Activated T-helper 2 cell treated with anti-CD3 and anti-CD28 coated beads, Interferon-gamma antibody, Interleukin-2, Interleukin-4, amounts not matched to agents 10 μg/mL and 5 μg/mL and 100 μg/mL, durations not matched to agents 14 hours and 24 hours and 36 hours (primary cell): ENCODE measurements at regions not wholly inside any gene's neighbourhood (a gene's known extent, or its start where the extent isn't known, plus 50 kb on each side); places are given as distances from the start of the nearest gene placed in this dataset.

Source experiments
- DNase-seq: peaks from one replicate; pipeline ENCODE4 v3.0.0; 2021; ENCODE audit warnings: low spot score
- H3K27ac Mint-ChIP-seq: one replicate; pipeline ENCODE4 v1.8.0; 2021; ENCODE audit warnings: mixed read lengths
- H3K27me3 Mint-ChIP-seq: one replicate; pipeline ENCODE4 v1.8.0; 2021; ENCODE audit warnings: low read depth, mixed read lengths
- H3K36me3 Mint-ChIP-seq: one replicate; pipeline ENCODE4 v1.8.0; 2021; ENCODE audit warnings: low read depth, mixed read lengths
- H3K4me1 Mint-ChIP-seq: one replicate; pipeline ENCODE4 v1.8.0; 2021; ENCODE audit warnings: low read depth, mixed read lengths
- H3K4me3 Mint-ChIP-seq: one replicate; pipeline ENCODE4 v1.8.0; 2021; ENCODE audit warnings: low read depth, mild to moderate bottlenecking, moderate library complexity, mixed read lengths
- H3K9me3 Mint-ChIP-seq: one replicate; pipeline ENCODE4 v1.8.0; 2021; ENCODE audit warnings: mixed read lengths
- intact Hi-C: fragments of 100-400 bp; cut with micrococcal nuclease; formaldehyde crosslinking; loops from one replicate; pipeline ENCODE4 v1.15.1; 2023

GRCh38 chr1:34655206-34655874, 99.5 kb upstream of the GJB5 start:
- DNase-seq, result no peak
- no peaks in the 10 kb centered on the region for H3K27me3 Mint-ChIP-seq
- H3K36me3 Mint-ChIP-seq, result no peaks in the 10 kb centered on the region
- no peak overlapping the region for H3K4me3 Mint-ChIP-seq
- no peaks in the 10 kb centered on the region for H3K4me1 Mint-ChIP-seq
- intact Hi-C loops, result no loop called here
- H3K27ac Mint-ChIP-seq, result no peak overlapping the region
- no peaks in the 10 kb centered on the region for H3K9me3 Mint-ChIP-seq

GRCh38 chr1:34655875-34656240, 99.0 kb upstream of the GJB5 start:
- no peaks in the 10 kb centered on the region for H3K9me3 Mint-ChIP-seq
- no peaks in the 10 kb centered on the region for H3K36me3 Mint-ChIP-seq
- intact Hi-C loops, result no loop called here
- H3K4me1 Mint-ChIP-seq, result no peaks in the 10 kb centered on the region
- no peaks in the 10 kb centered on the region for H3K27me3 Mint-ChIP-seq
- DNase-seq, result no peak
- no peak overlapping the region for H3K27ac Mint-ChIP-seq
- no peak overlapping the region for H3K4me3 Mint-ChIP-seq

GRCh38 chr1:34656299-34656698, 98.5 kb upstream of the GJB5 start:
- intact Hi-C loops, result no loop called here
- Mint-ChIP-seq H3K27ac (no peak overlapping the region), H3K36me3 (no peaks in the 10 kb centered on the region), H3K9me3 (no peaks in the 10 kb centered on the region), H3K4me1 (no peaks in the 10 kb centered on the region), H3K27me3 (no peaks in the 10 kb centered on the region), H3K4me3 (no peak overlapping the region)
- no peak for DNase-seq

- DNase-seq, result no peak
- no peaks in the 10 kb centered on the region for H3K27me3 Mint-ChIP-seq
- H3K27ac Mint-ChIP-seq, result no peak overlapping the region
- H3K36me3 Mint-ChIP-seq, result no peaks in the 10 kb centered on the region
- H3K4me1 Mint-ChIP-seq, result no peaks in the 10 kb centered on the region
- no peaks in the 10 kb centered on the region for H3K9me3 Mint-ChIP-seq
- intact Hi-C loops, result no loop called here
- no peak overlapping the region for H3K4me3 Mint-ChIP-seq
Measured at GRCh38 chr1:34656731-34657130, 98.1 kb upstream of the GJB5 start.

- intact Hi-C loops, result no loop called here
- H3K4me1 Mint-ChIP-seq, result no peaks in the 10 kb centered on the region
- no peak overlapping the region for H3K27ac Mint-ChIP-seq
- H3K27me3 Mint-ChIP-seq, result no peaks in the 10 kb centered on the region
- DNase-seq, result no peak
- H3K9me3 Mint-ChIP-seq, result no peaks in the 10 kb centered on the region
- no peak overlapping the region for H3K4me3 Mint-ChIP-seq
- H3K36me3 Mint-ChIP-seq, result no peaks in the 10 kb centered on the region
Measured at GRCh38 chr1:34657266-34657665, 97.6 kb upstream of the GJB5 start.

GRCh38 chr1:34657849-34658248, 97.0 kb upstream of the GJB5 start:
- Mint-ChIP-seq H3K4me3 (no peak overlapping the region), H3K27ac (no peak overlapping the region), H3K27me3 (no peaks in the 10 kb centered on the region), H3K36me3 (no peaks in the 10 kb centered on the region), H3K9me3 (no peaks in the 10 kb centered on the region), H3K4me1 (no peaks in the 10 kb centered on the region)
- DNase-seq, result no peak
- intact Hi-C loops, result no loop called here

- no peaks in the 10 kb centered on the region for H3K36me3 Mint-ChIP-seq
- no peak overlapping the region for H3K27ac Mint-ChIP-seq
- H3K9me3 Mint-ChIP-seq, result no peaks in the 10 kb centered on the region
- no peak overlapping the region for H3K4me3 Mint-ChIP-seq
- intact Hi-C loops, result no loop called here
- H3K27me3 Mint-ChIP-seq, result no peaks in the 10 kb centered on the region
- no peak for DNase-seq
- H3K4me1 Mint-ChIP-seq, result no peaks in the 10 kb centered on the region
Measured at GRCh38 chr1:34663031-34663430, 91.8 kb upstream of the GJB5 start.

GRCh38 chr1:34668063-34668462, 86.8 kb upstream of the GJB5 start:
- H3K27ac Mint-ChIP-seq, result no peak overlapping the region
- no peak overlapping the region for H3K4me3 Mint-ChIP-seq
- no peaks in the 10 kb centered on the region for H3K27me3 Mint-ChIP-seq
- DNase-seq, result no peak
- peaks cover 2% of the 10 kb centered on the region for H3K9me3 Mint-ChIP-seq
- intact Hi-C loops, result no loop called here
- H3K36me3 Mint-ChIP-seq, result no peaks in the 10 kb centered on the region
- H3K4me1 Mint-ChIP-seq, result no peaks in the 10 kb centered on the region

GRCh38 chr1:34670982-34671381, 83.9 kb upstream of the GJB5 start:
- no peak for DNase-seq
- intact Hi-C loops, result no loop called here
- no peaks in the 10 kb centered on the region for H3K36me3 Mint-ChIP-seq
- H3K27ac Mint-ChIP-seq, result no peak overlapping the region
- H3K4me3 Mint-ChIP-seq, result no peak overlapping the region
- no peaks in the 10 kb centered on the region for H3K4me1 Mint-ChIP-seq
- H3K27me3 Mint-ChIP-seq, result peaks cover 1% of the 10 kb centered on the region
- H3K9me3 Mint-ChIP-seq, result peaks cover 2% of the 10 kb centered on the region

GRCh38 chr1:34671887-34672286, 83.0 kb upstream of the GJB5 start:
- Mint-ChIP-seq H3K27ac (no peak overlapping the region), H3K27me3 (peaks cover 5% of the 10 kb centered on the region), H3K4me3 (no peak overlapping the region), H3K36me3 (no peaks in the 10 kb centered on the region), H3K9me3 (peaks cover 2% of the 10 kb centered on the region), H3K4me1 (no peaks in the 10 kb centered on the region)
- intact Hi-C loops, result no loop called here
- DNase-seq, result no peak

- Mint-ChIP-seq H3K9me3 (no peaks in the 10 kb centered on the region), H3K27me3 (peaks cover 5% of the 10 kb centered on the region), H3K4me3 (no peak overlapping the region), H3K4me1 (peaks cover 8% of the 10 kb centered on the region), H3K27ac (no peak overlapping the region), H3K36me3 (no peaks in the 10 kb centered on the region)
- peak; percentile 14 for DNase-seq
- intact Hi-C loops, result no loop called here
Measured at GRCh38 chr1:34681480-34682451, 73.1 kb upstream of the GJB5 start.

- peaks cover 4% of the 10 kb centered on the region for H3K27me3 Mint-ChIP-seq
- no peak for DNase-seq
- H3K4me3 Mint-ChIP-seq, result no peak overlapping the region
- no peak overlapping the region for H3K27ac Mint-ChIP-seq
- H3K9me3 Mint-ChIP-seq, result no peaks in the 10 kb centered on the region
- intact Hi-C loops, result no loop called here
- H3K36me3 Mint-ChIP-seq, result no peaks in the 10 kb centered on the region
- peaks cover 8% of the 10 kb centered on the region for H3K4me1 Mint-ChIP-seq
Measured at GRCh38 chr1:34682452-34683223, 72.2 kb upstream of the GJB5 start.

GRCh38 chr1:34683616-34684015, 71.2 kb upstream of the GJB5 start:
- intact Hi-C loops, result no loop called here
- H3K4me3 Mint-ChIP-seq, result no peak overlapping the region
- H3K9me3 Mint-ChIP-seq, result no peaks in the 10 kb centered on the region
- no peak overlapping the region for H3K27ac Mint-ChIP-seq
- H3K27me3 Mint-ChIP-seq, result peaks cover 4% of the 10 kb centered on the region
- no peaks in the 10 kb centered on the region for H3K36me3 Mint-ChIP-seq
- peaks cover 8% of the 10 kb centered on the region for H3K4me1 Mint-ChIP-seq
- no peak for DNase-seq
